CD14-positive monocyte (primary cell): ENCODE measurements at regions not wholly inside any gene's neighbourhood (a gene's known extent, or its start where the extent isn't known, plus 50 kb on each side); places are given as distances from the start of the nearest gene placed in this dataset.

Experiments used
- DNase-seq, 3 donors: peaks; one replicate each; pipeline ENCODE4 v3.0.0-alpha.2; 2011 to 2022
- H2AFZ ChIP-seq: 2 replicates; pipeline ENCODE4 v1.6.0; 2012; ENCODE audit warnings: mild to moderate bottlenecking, low read depth, low read length, inconsistent platforms; ENCODE audit not compliant: insufficient read depth, poor library complexity, severe bottlenecking
- H3K27ac ChIP-seq, 2 donors: 1 replicate in 1 of 2; 2 replicates in 1 of 2; pipeline ENCODE4 v1.5.1; 2012 to 2013; ENCODE audit warnings: low read length in 2 of 2, control low read depth in 1 of 2, inconsistent platforms in 1 of 2, low read depth in 1 of 2, mild to moderate bottlenecking in 1 of 2
- H3K27me3 ChIP-seq, 2 donors: one replicate each; pipeline versions ENCODE4 v1.6.0 to v1.6.1; 2011 to 2013; ENCODE audit warnings: low read length in 2 of 2; ENCODE audit not compliant: control insufficient read depth in 2 of 2, insufficient read depth in 2 of 2
- H3K36me3 ChIP-seq, 2 donors: replicated peaks in 1 of 2; 1 replicate in 1 of 2; 2 replicates in 1 of 2; pipeline versions ENCODE4 v1.5.1 to v1.6.1; 2012 to 2013; ENCODE audit warnings: low read length in 2 of 2, control low read depth in 1 of 2, inconsistent platforms in 1 of 2, mild to moderate bottlenecking in 1 of 2; ENCODE audit not compliant: insufficient read depth in 2 of 2, control insufficient read depth in 1 of 2
- H3K4me1 ChIP-seq, 2 donors: 1 replicate in 1 of 2; 2 replicates in 1 of 2; pipeline versions ENCODE4 v1.5.1 to v1.6.1; 2012 to 2013; ENCODE audit warnings: low read length in 2 of 2, control low read depth in 1 of 2, inconsistent platforms in 1 of 2, mild to moderate bottlenecking in 1 of 2, moderate library complexity in 1 of 2; ENCODE audit not compliant: insufficient read depth in 2 of 2, control insufficient read depth in 1 of 2
- H3K4me2 ChIP-seq: replicated peaks from 2 replicates; pipeline ENCODE3; 2012; ENCODE audit warnings: low read length, moderate library complexity, mild to moderate bottlenecking; ENCODE audit not compliant: poor library complexity, severe bottlenecking; ENCODE audit errors: extremely low read depth
- H3K4me3 ChIP-seq, 3 experiments: fragments of 200-600 bp in 1 of 3; sonication (generic) in 1 of 3; replicated peaks in 1 of 3; 1 replicate in 2 of 3; 2 replicates in 1 of 3; pipeline ENCODE4 v1.5.1; 2011 to 2013; ENCODE audit warnings: low read length in 3 of 3, mild to moderate bottlenecking in 3 of 3, control low read depth in 2 of 3, low read depth in 2 of 3, inconsistent platforms in 1 of 3, moderate library complexity in 1 of 3
- H3K79me2 ChIP-seq: 2 replicates; pipeline ENCODE4 v1.6.0; 2012; ENCODE audit warnings: mild to moderate bottlenecking, control low read depth, inconsistent platforms, low read length, moderate library complexity; ENCODE audit not compliant: insufficient read depth
- H3K9ac ChIP-seq: 2 replicates; pipeline ENCODE4 v1.6.0; 2017; ENCODE audit warnings: low read length, mild to moderate bottlenecking; ENCODE audit not compliant: insufficient read depth, poor library complexity, severe bottlenecking
- H3K9me3 ChIP-seq, 2 donors: replicated peaks in 1 of 2; 1 replicate in 1 of 2; 2 replicates in 1 of 2; pipeline versions ENCODE4 v1.5.1 to v1.6.1; 2012 to 2013; ENCODE audit warnings: low read length in 2 of 2, control low read depth in 1 of 2; ENCODE audit not compliant: control insufficient read depth in 1 of 2, insufficient read depth in 1 of 2
- H4K20me1 ChIP-seq: 2 replicates; pipeline ENCODE4 v1.6.0; 2012; ENCODE audit warnings: mild to moderate bottlenecking, low read length, control low read depth, moderate library complexity; ENCODE audit not compliant: insufficient read depth
- H3K27ac Mint-ChIP-seq, 7 donors: one replicate each; pipeline ENCODE4 v1.8.0; 2020; ENCODE audit warnings: mild to moderate bottlenecking in 7 of 7, mixed read lengths in 7 of 7, moderate library complexity in 6 of 7, inconsistent platforms in 2 of 7
- H3K27me3 Mint-ChIP-seq, 3 donors: one replicate each; pipeline ENCODE4 v1.8.0; 2021 to 2022; ENCODE audit warnings: low read depth in 3 of 3, mild to moderate bottlenecking in 3 of 3, mixed read lengths in 3 of 3, moderate library complexity in 3 of 3, inconsistent platforms in 1 of 3
- H3K36me3 Mint-ChIP-seq, 2 donors: one replicate each; pipeline ENCODE4 v1.8.0; 2020; ENCODE audit warnings: mixed read lengths in 2 of 2, inconsistent platforms in 1 of 2, mild to moderate bottlenecking in 1 of 2
- H3K4me1 Mint-ChIP-seq: one replicate; pipeline ENCODE4 v1.8.0; 2020; ENCODE audit warnings: mild to moderate bottlenecking, mixed read lengths
- H3K4me3 Mint-ChIP-seq, 2 donors: one replicate each; pipeline ENCODE4 v1.8.0; 2020; ENCODE audit warnings: mild to moderate bottlenecking in 2 of 2, mixed read lengths in 2 of 2, moderate library complexity in 1 of 2
- H3K9me3 Mint-ChIP-seq, 7 donors: one replicate each; pipeline ENCODE4 v1.8.0; 2020 to 2022; ENCODE audit warnings: mixed read lengths in 7 of 7, mild to moderate bottlenecking in 6 of 7, moderate library complexity in 6 of 7, inconsistent platforms in 2 of 7
- WGBS: methylation state at CpG from one replicate; pipeline ENCODE4 v1.1.5; 2013; ENCODE audit warnings: missing lambda C conversion rate; ENCODE audit not compliant: insufficient coverage; 5-methylcytosine and 5-hydroxymethylcytosine counted together
- intact Hi-C, 2 donors: fragments of 100-400 bp; cut with micrococcal nuclease; formaldehyde crosslinking; loops; one replicate each; pipeline versions ENCODE4 v1.15.0 to v1.15.1; 2023
- TF ChIP-seq, protein P1 (sequence below): fragments of 200-600 bp; IDR thresholded peaks from one replicate; pipeline ENCODE4 v1.8.0; 2022; ENCODE audit warnings: antibody characterized with exemption, mild to moderate bottlenecking

DNA sequence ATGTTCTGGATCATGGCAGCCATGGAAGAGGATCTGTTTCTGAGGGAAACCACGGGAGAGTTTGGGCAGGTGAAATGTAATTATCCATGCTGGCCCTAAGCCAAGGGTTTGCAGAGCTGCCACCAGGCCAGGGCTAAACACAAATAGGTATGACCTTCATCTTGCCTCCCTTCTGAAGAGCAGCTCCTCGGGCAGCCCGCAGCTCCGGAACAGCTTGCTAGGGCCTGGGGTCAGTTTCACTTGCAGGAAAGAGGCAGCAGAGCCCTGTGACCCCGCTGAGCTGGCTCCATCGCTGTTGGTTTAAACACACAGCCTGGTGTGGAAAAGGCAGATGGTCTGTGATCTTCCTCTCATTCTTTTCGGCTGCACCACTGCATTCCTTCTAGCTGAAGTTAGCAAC lies 141.4 kb downstream of the TMEM38B start:
- Histone ChIP-seq H4K20me1 (no peaks in the 10 kb centered on the region), H3K9ac (no peak overlapping the region), H3K27ac (no peak overlapping the region), H3K4me3 (no peak overlapping the region), H3K79me2 (no peaks in the 10 kb centered on the region), H3K4me1 (no peaks in the 10 kb centered on the region), H3K4me2 (no peak overlapping the region), H3K27me3 (no peaks in the 10 kb centered on the region), H3K9me3 (no peaks in the 10 kb centered on the region), H3K36me3 (no peaks in the 10 kb centered on the region), H2AFZ (no peak overlapping the region)
- Mint-ChIP-seq H3K4me3 (no peak overlapping the region), H3K9me3 (peaks cover 0 to 4% (median 0%) of the 10 kb centered on the region in 7 donors), H3K27me3 (no peaks in the 10 kb centered on the region), H3K4me1 (no peaks in the 10 kb centered on the region), H3K27ac (no peak overlapping the region), H3K36me3 (no peaks in the 10 kb centered on the region)
- no peak for DNase-seq
- TF ChIP-seq, protein P1, sequence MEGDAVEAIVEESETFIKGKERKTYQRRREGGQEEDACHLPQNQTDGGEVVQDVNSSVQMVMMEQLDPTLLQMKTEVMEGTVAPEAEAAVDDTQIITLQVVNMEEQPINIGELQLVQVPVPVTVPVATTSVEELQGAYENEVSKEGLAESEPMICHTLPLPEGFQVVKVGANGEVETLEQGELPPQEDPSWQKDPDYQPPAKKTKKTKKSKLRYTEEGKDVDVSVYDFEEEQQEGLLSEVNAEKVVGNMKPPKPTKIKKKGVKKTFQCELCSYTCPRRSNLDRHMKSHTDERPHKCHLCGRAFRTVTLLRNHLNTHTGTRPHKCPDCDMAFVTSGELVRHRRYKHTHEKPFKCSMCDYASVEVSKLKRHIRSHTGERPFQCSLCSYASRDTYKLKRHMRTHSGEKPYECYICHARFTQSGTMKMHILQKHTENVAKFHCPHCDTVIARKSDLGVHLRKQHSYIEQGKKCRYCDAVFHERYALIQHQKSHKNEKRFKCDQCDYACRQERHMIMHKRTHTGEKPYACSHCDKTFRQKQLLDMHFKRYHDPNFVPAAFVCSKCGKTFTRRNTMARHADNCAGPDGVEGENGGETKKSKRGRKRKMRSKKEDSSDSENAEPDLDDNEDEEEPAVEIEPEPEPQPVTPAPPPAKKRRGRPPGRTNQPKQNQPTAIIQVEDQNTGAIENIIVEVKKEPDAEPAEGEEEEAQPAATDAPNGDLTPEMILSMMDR, result no peak
- 90% methylated on average over 6 of the region's 7 CpGs for whole genome bisulfite sequencing
- intact Hi-C loops, result no loop called here

- Mint-ChIP-seq H3K9me3 (peaks cover 0 to 2% (median 0%) of the 10 kb centered on the region in 7 donors), H3K4me3 (no peak overlapping the region), H3K27me3 (no peaks in the 10 kb centered on the region), H3K27ac (no peak overlapping the region), H3K36me3 (no peaks in the 10 kb centered on the region), H3K4me1 (no peaks in the 10 kb centered on the region)
- Histone ChIP-seq H3K4me2 (no peak overlapping the region), H4K20me1 (no peaks in the 10 kb centered on the region), H3K4me3 (no peak overlapping the region), H3K27ac (no peak overlapping the region), H3K27me3 (no peaks in the 10 kb centered on the region), H3K36me3 (no peaks in the 10 kb centered on the region), H3K9ac (no peak overlapping the region), H3K79me2 (no peaks in the 10 kb centered on the region), H3K9me3 (no peaks in the 10 kb centered on the region), H2AFZ (no peak overlapping the region), H3K4me1 (no peaks in the 10 kb centered on the region)
- TF ChIP-seq, protein P1, result no peak
- no peak for DNase-seq
- intact Hi-C loops, result no loop called here
- 100% methylated on average over 4 of the region's 10 CpGs for WGBS
Observed at GRCh38 chr9:105836936-105837660, 142.8 kb downstream of the TMEM38B start.
